ENCODE measurements at regions not wholly inside any gene's neighbourhood (a gene's known extent, or its start where the extent isn't known, plus 50 kb on each side); places are given as distances from the start of the nearest gene placed in this dataset.

- H3K9ac ChIP-seq = no peak overlapping the region
- no peaks in the 10 kb centered on the region for H3K27me3 ChIP-seq
- Mint-ChIP-seq H3K27ac (no peak overlapping the region), H3K27me3 (ENCODE audit: insufficient read depth, low read depth) (no peaks in the 10 kb centered on the region), H3K9me3 (peaks cover 2% of the 10 kb centered on the region), H3K36me3 (peaks cover 7% of the 10 kb centered on the region), H3K4me1 (peaks cover 21% of the 10 kb centered on the region), H3K4me3 (no peak overlapping the region)
- H4K20me1 ChIP-seq (ENCODE audit: low read depth) = no peaks in the 10 kb centered on the region
- H3K4me1 ChIP-seq = no peaks in the 10 kb centered on the region
- no peak overlapping the region for H3K4me3 ChIP-seq
- H3K36me3 ChIP-seq = no peaks in the 10 kb centered on the region
- no peaks in the 10 kb centered on the region for H3K79me2 ChIP-seq (ENCODE audit: low read depth)
- no peak overlapping the region for H2AFZ ChIP-seq (replicated peaks)
- no peak overlapping the region for H3K27ac ChIP-seq
- H3K4me2 ChIP-seq = no peak overlapping the region
- no peaks in the 10 kb centered on the region for H3K9me3 ChIP-seq (ENCODE audit: low read depth)
- no peak for DNase-seq (ENCODE audit: low spot score)
- no peaks in the 10 kb centered on the region for H3F3A ChIP-seq (ENCODE audit: low read depth)
- TF ChIP-seq EZH2phosphoT487 (IDR thresholded peaks at IDR 0.05) (no peak), EZH2 (IDR thresholded peaks at IDR 0.05) (no peak), CTCF (IDR thresholded peaks at IDR 0.05) (no peak)
Measured at GRCh38 chr4:20383283-20383682, 131.6 kb downstream of the SLIT2 start.

- Histone ChIP-seq H3K9ac (no peak overlapping the region), H3K79me2 (ENCODE audit: low read depth) (no peaks in the 10 kb centered on the region), H3K27me3 (no peaks in the 10 kb centered on the region), H3K9me3 (ENCODE audit: low read depth) (no peaks in the 10 kb centered on the region), H3K27ac (no peak overlapping the region), H4K20me1 (ENCODE audit: low read depth) (no peaks in the 10 kb centered on the region), H3K4me3 (no peak overlapping the region), H3K36me3 (no peaks in the 10 kb centered on the region), H3F3A (ENCODE audit: low read depth) (no peaks in the 10 kb centered on the region), H3K4me1 (no peaks in the 10 kb centered on the region), H2AFZ (replicated peaks) (no peak overlapping the region), H3K4me2 (no peak overlapping the region)
- Mint-ChIP-seq H3K27ac (no peak overlapping the region), H3K4me1 (peaks cover 21% of the 10 kb centered on the region), H3K4me3 (no peak overlapping the region), H3K36me3 (peaks cover 4% of the 10 kb centered on the region), H3K27me3 (ENCODE audit: insufficient read depth, low read depth) (no peaks in the 10 kb centered on the region), H3K9me3 (peaks cover 2% of the 10 kb centered on the region)
- no peak for DNase-seq (ENCODE audit: low spot score)
- no peak for TF ChIP-seq CTCF (IDR thresholded peaks at IDR 0.05)
- no peak for TF ChIP-seq EZH2 (IDR thresholded peaks at IDR 0.05)
- no peak for TF ChIP-seq EZH2phosphoT487 (IDR thresholded peaks at IDR 0.05)
Measured at GRCh38 chr4:20383969-20384368, 132.3 kb downstream of the SLIT2 start.

- Histone ChIP-seq H3K4me2 (no peak overlapping the region), H4K20me1 (ENCODE audit: low read depth) (no peaks in the 10 kb centered on the region), H3K4me1 (no peaks in the 10 kb centered on the region), H3K36me3 (no peaks in the 10 kb centered on the region), H3K4me3 (no peak overlapping the region), H3K9ac (no peak overlapping the region), H3F3A (ENCODE audit: low read depth) (no peaks in the 10 kb centered on the region), H3K9me3 (ENCODE audit: low read depth) (no peaks in the 10 kb centered on the region), H3K79me2 (ENCODE audit: low read depth) (no peaks in the 10 kb centered on the region), H3K27ac (no peak overlapping the region), H2AFZ (replicated peaks) (no peak overlapping the region), H3K27me3 (no peaks in the 10 kb centered on the region)
- H3K9me3 Mint-ChIP-seq = peaks cover 2% of the 10 kb centered on the region
- TF ChIP-seq EZH2 (IDR thresholded peaks at IDR 0.05) = no peak
- TF ChIP-seq EZH2phosphoT487 (IDR thresholded peaks at IDR 0.05) = no peak
- no peak for TF ChIP-seq CTCF (IDR thresholded peaks at IDR 0.05)
- no peak for DNase-seq (ENCODE audit: low spot score)
- H3K4me1 Mint-ChIP-seq = peaks cover 24% of the 10 kb centered on the region
- H3K27me3 Mint-ChIP-seq (ENCODE audit: insufficient read depth, low read depth) = no peaks in the 10 kb centered on the region
- no peak overlapping the region for H3K4me3 Mint-ChIP-seq
- H3K27ac Mint-ChIP-seq = no peak overlapping the region
- H3K36me3 Mint-ChIP-seq = peaks cover 4% of the 10 kb centered on the region
Measured at GRCh38 chr4:20384456-20384855, 132.8 kb downstream of the SLIT2 start.
